Activated naive CD8-positive, alpha-beta T cell treated with anti-CD3 and anti-CD28 coated beads, Interleukin-2, amount 50 U/mL, for 24 hours (primary cell): ENCODE measurements at regions not wholly inside any gene's neighbourhood (a gene's known extent, or its start where the extent isn't known, plus 50 kb on each side); places are given as distances from the start of the nearest gene placed in this dataset.
"Not testable (repeated sequence)": the region's sequence is repeated elsewhere in the genome, so short reads cannot be mapped to it uniquely, and the experiment has no call there.

ENCODE experiments used
- ATAC-seq: fragments of 150-1000 bp; cut with Tn5 transposase; one replicate; pipeline ENCODE4 v1.10.0; 2021
- DNase-seq: peaks from one replicate; pipeline ENCODE4 v3.0.0; 2021
- H3K27ac Mint-ChIP-seq: one replicate; pipeline ENCODE4 v1.8.0; 2021; ENCODE audit warnings: mild to moderate bottlenecking, mixed read lengths
- H3K27me3 Mint-ChIP-seq: one replicate; pipeline ENCODE4 v1.8.0; 2021; ENCODE audit warnings: mixed read lengths
- H3K36me3 Mint-ChIP-seq: one replicate; pipeline ENCODE4 v1.8.0; 2021; ENCODE audit warnings: low read depth, mixed read lengths
- H3K4me1 Mint-ChIP-seq: one replicate; pipeline ENCODE4 v1.8.0; 2021; ENCODE audit warnings: mixed read lengths
- H3K4me3 Mint-ChIP-seq: one replicate; pipeline ENCODE4 v1.8.0; 2021; ENCODE audit warnings: mild to moderate bottlenecking, moderate library complexity, mixed read lengths
- H3K9me3 Mint-ChIP-seq: one replicate; pipeline ENCODE4 v1.8.0; 2021; ENCODE audit warnings: mixed read lengths

- no peaks in the 10 kb centered on the region for H3K4me1 Mint-ChIP-seq
- H3K4me3 Mint-ChIP-seq = no peak overlapping the region
- H3K36me3 Mint-ChIP-seq = no peaks in the 10 kb centered on the region
- H3K27me3 Mint-ChIP-seq = no peaks in the 10 kb centered on the region
- ATAC-seq (no peak), DNase-seq (no peak)
- no peaks in the 10 kb centered on the region for H3K9me3 Mint-ChIP-seq
- no peak overlapping the region for H3K27ac Mint-ChIP-seq
Measured at GRCh38 chr3:160081958-160082533, 93.4 kb downstream of the IL12A start.

- Mint-ChIP-seq H3K27me3 (no peaks in the 10 kb centered on the region), H3K27ac (no peak overlapping the region), H3K36me3 (no peaks in the 10 kb centered on the region), H3K9me3 (no peaks in the 10 kb centered on the region), H3K4me1 (no peaks in the 10 kb centered on the region), H3K4me3 (no peak overlapping the region)
- ATAC-seq (no peak), DNase-seq (no peak)
Measured at GRCh38 chr3:160084998-160085397, 96.4 kb downstream of the IL12A start.

GRCh38 chr3:160088492-160089137 is 100.0 kb downstream of the IL12A start:
- DNase-seq = no peak
- Mint-ChIP-seq H3K27ac (no peak overlapping the region), H3K36me3 (no peaks in the 10 kb centered on the region), H3K4me3 (no peak overlapping the region), H3K4me1 (no peaks in the 10 kb centered on the region), H3K27me3 (no peaks in the 10 kb centered on the region), H3K9me3 (no peaks in the 10 kb centered on the region)
- ATAC-seq = no peak

- no peaks in the 10 kb centered on the region for H3K4me1 Mint-ChIP-seq
- H3K36me3 Mint-ChIP-seq = no peaks in the 10 kb centered on the region
- DNase-seq (no peak), ATAC-seq (no peak)
- no peak overlapping the region for H3K4me3 Mint-ChIP-seq
- no peak overlapping the region for H3K27ac Mint-ChIP-seq
- no peaks in the 10 kb centered on the region for H3K27me3 Mint-ChIP-seq
- H3K9me3 Mint-ChIP-seq = no peaks in the 10 kb centered on the region
Measured at GRCh38 chr3:160090653-160091052, 102.0 kb downstream of the IL12A start.

GRCh38 chr3:160091441-160091840 is 102.8 kb downstream of the IL12A start:
- no peak for DNase-seq
- Mint-ChIP-seq H3K36me3 (no peaks in the 10 kb centered on the region), H3K4me1 (no peaks in the 10 kb centered on the region), H3K4me3 (no peak overlapping the region), H3K9me3 (no peaks in the 10 kb centered on the region), H3K27me3 (no peaks in the 10 kb centered on the region), H3K27ac (no peak overlapping the region)
- ATAC-seq = no peak

- Mint-ChIP-seq H3K4me3 (no peak overlapping the region), H3K9me3 (no peaks in the 10 kb centered on the region), H3K27ac (no peak overlapping the region), H3K4me1 (no peaks in the 10 kb centered on the region), H3K36me3 (no peaks in the 10 kb centered on the region), H3K27me3 (no peaks in the 10 kb centered on the region)
- no peak for DNase-seq
- no peak for ATAC-seq
Measured at GRCh38 chr3:160092760-160093159, 104.1 kb downstream of the IL12A start.

- H3K27ac Mint-ChIP-seq = no peak overlapping the region
- H3K4me1 Mint-ChIP-seq = no peaks in the 10 kb centered on the region
- H3K9me3 Mint-ChIP-seq = no peaks in the 10 kb centered on the region
- no peak for ATAC-seq
- no peaks in the 10 kb centered on the region for H3K36me3 Mint-ChIP-seq
- no peaks in the 10 kb centered on the region for H3K27me3 Mint-ChIP-seq
- H3K4me3 Mint-ChIP-seq = no peak overlapping the region
- no peak for DNase-seq
Measured at GRCh38 chr3:160094562-160094961, 105.9 kb downstream of the IL12A start.

GRCh38 chr3:160097478-160097877 is 108.8 kb downstream of the IL12A start:
- Mint-ChIP-seq H3K4me1 (no peaks in the 10 kb centered on the region), H3K27ac (no peak overlapping the region), H3K9me3 (no peaks in the 10 kb centered on the region)

GRCh38 chr3:160098261-160098908 is 109.8 kb downstream of the IL12A start:
- no peaks in the 10 kb centered on the region for H3K36me3 Mint-ChIP-seq
- H3K4me1 Mint-ChIP-seq = no peaks in the 10 kb centered on the region
- no peaks in the 10 kb centered on the region for H3K27me3 Mint-ChIP-seq
- no peak overlapping the region for H3K4me3 Mint-ChIP-seq
- no peaks in the 10 kb centered on the region for H3K9me3 Mint-ChIP-seq
- no peak overlapping the region for H3K27ac Mint-ChIP-seq
- ATAC-seq (no peak), DNase-seq (no peak)

More at GRCh38 chr3:160097478-160097877, 108.8 kb downstream of the IL12A start:
- Mint-ChIP-seq H3K27me3 (no peaks in the 10 kb centered on the region), H3K4me3 (no peak overlapping the region), H3K36me3 (no peaks in the 10 kb centered on the region)
- DNase-seq (no peak), ATAC-seq (no peak)

GRCh38 chr3:160098926-160099626 is 110.4 kb downstream of the IL12A start:
- ATAC-seq (no peak), DNase-seq (no peak)
- no peaks in the 10 kb centered on the region for H3K4me1 Mint-ChIP-seq
- H3K4me3 Mint-ChIP-seq = no peak overlapping the region
- no peaks in the 10 kb centered on the region for H3K27me3 Mint-ChIP-seq
- no peaks in the 10 kb centered on the region for H3K36me3 Mint-ChIP-seq
- no peak overlapping the region for H3K27ac Mint-ChIP-seq
- no peaks in the 10 kb centered on the region for H3K9me3 Mint-ChIP-seq

- ATAC-seq = no peak
- Mint-ChIP-seq H3K4me1 (no peaks in the 10 kb centered on the region), H3K27me3 (no peaks in the 10 kb centered on the region), H3K36me3 (no peaks in the 10 kb centered on the region), H3K27ac (no peak overlapping the region), H3K4me3 (no peak overlapping the region), H3K9me3 (no peaks in the 10 kb centered on the region)
- DNase-seq = no peak
Measured at GRCh38 chr3:160099834-160100233, 111.2 kb downstream of the IL12A start.

- DNase-seq (no peak), ATAC-seq (no peak)
- Mint-ChIP-seq H3K27me3 (no peaks in the 10 kb centered on the region), H3K27ac (no peak overlapping the region), H3K4me3 (no peak overlapping the region), H3K36me3 (no peaks in the 10 kb centered on the region), H3K4me1 (no peaks in the 10 kb centered on the region), H3K9me3 (no peaks in the 10 kb centered on the region)
Measured at GRCh38 chr3:160100610-160101009, 112.0 kb downstream of the IL12A start.

- H3K4me3 Mint-ChIP-seq, H3K4me1 Mint-ChIP-seq, H3K36me3 Mint-ChIP-seq, H3K9me3 Mint-ChIP-seq, DNase-seq, H3K27me3 Mint-ChIP-seq, H3K27ac Mint-ChIP-seq, ATAC-seq: not testable (repeated sequence)
Measured at GRCh38 chr3:160102001-160102400, 113.4 kb downstream of the IL12A start.

GRCh38 chr3:160103397-160103796 is 114.8 kb downstream of the IL12A start:
- Mint-ChIP-seq H3K4me1 (no peaks in the 10 kb centered on the region), H3K4me3 (no peak overlapping the region), H3K9me3 (no peaks in the 10 kb centered on the region), H3K36me3 (no peaks in the 10 kb centered on the region), H3K27me3 (peaks cover 2% of the 10 kb centered on the region), H3K27ac (no peak overlapping the region)
- DNase-seq (no peak), ATAC-seq (no peak)
